Right hindlimb (tissue), 1 donor: ENCODE measurements at regions not wholly inside any gene's neighbourhood (a gene's known extent, or its start where the extent isn't known, plus 50 kb on each side); places are given as distances from the start of the nearest gene placed in this dataset.
"Not testable (repeated sequence)": the region's sequence is repeated elsewhere in the genome, so short reads cannot be mapped to it uniquely, and the experiment has no call there.

Experiments used
- DNase-seq: peaks from one replicate; pipeline ENCODE4 v3.0.0-alpha.2; 2018

DNA sequence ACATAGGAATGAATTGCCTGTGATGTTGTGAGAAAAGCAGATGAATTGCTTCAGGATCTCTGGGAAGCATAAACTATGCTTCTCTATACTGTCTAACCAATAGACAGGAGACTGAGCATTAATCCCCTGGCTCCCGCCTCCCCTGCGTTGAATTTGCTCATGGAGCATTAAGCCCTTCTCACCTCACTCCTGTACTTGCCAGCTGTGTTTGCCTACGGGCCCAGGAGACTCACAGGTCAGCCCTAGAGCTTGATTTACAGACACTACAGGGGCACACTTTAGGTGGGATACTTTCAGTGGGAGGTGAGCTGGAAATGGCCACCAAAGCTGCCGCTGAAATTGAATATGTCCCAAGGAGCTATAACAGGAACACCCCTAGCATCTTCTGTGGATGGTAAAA, 418.7 kb downstream of the CBLN4 start:
- DNase-seq, result no peak

DNA sequence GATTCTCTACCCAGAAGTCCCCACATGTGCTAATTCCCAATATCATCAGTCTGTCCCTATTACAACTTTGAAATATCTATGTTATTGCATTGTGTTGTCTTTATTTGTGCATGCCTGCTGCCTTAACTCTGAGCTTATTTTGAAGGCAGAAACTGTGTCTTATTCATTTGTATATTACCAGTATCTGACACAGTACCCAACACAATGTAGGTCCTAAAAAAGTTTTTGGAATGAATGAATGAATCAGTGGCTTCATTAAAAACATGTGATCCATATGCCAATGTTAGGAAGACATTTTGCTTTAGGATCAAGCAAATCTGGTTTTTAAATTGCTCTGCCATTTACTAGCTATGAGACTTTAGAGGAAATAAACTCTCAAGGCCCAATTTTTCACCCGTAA, 420.4 kb downstream of the CBLN4 start:
- DNase-seq, result no peak

DNA sequence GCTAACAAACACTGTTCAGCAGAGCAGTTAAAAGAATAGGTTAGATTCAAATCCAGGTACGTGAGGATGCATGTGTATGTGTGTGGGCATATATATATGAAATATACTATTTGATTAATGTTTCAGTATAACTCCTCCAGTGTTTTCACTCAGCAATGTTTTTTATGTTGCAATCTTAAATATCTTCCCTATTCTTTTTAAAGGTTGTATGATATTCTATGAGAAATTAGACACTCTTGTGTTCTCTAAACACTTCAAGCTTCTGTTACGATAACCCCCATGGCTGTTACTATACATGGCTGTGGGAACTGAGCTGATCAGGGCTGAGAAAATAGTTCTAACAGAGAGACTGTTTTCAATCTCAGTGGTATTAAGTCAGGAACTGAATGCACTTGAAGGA, 421.0 kb downstream of the CBLN4 start:
- no peak for DNase-seq

DNA sequence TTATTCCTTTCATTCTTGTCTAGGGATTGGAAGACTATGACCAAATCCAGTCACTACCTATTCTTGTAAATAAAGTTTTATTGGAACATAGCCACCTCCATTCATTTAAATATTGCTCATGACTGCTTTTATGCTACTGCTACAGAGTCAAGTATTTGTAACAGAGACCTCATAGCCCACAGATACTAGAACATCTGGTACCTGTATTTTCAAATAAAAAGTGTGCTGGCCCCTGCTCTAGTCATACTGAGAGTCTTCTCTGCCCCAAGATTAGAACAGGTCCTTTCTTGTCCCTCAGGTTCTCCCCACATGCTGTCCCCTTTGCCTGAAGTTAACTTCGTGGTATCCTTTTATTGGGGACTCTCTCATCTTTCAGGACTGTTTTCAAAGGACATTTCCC, 422.3 kb downstream of the CBLN4 start:
- no peak for DNase-seq

DNA sequence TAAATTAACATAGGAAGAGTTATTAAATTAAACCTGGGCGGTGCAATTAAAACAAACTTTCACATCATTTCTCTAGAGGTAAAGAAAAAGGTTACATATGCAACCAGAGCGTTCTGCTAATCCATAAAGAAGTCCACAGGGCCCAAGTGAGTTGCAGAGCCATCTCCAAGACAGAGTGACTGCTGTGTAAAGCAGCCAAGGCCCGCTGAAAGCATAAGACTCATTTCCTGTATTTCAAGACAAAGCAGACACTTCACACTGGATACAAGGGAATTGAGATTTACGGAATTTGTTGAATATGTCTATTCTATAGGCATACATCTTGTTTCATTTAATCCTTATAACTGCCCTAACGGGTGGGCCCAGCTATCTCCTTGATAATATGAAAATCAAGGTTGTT, 422.8 kb downstream of the CBLN4 start:
- no peak for DNase-seq

DNA sequence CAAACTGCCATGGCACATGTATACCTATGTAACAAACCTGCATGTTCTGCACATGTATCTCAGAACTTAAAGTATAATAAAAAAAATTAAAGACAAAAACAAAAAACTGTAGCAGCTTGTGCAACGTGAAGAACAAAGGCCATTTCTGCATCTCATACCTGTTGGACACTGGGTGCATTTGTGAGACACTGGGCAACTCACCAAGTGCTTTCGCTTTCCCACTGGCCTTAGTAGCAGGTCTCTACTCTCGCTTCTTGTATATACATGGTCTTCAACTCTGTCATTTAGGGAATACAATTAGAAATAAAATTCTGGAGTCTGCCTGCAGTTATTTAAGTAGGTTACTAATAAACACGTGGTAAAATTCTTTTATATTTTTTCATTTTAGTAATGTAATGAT, 423.8 kb downstream of the CBLN4 start:
- DNase-seq, result no peak

DNA sequence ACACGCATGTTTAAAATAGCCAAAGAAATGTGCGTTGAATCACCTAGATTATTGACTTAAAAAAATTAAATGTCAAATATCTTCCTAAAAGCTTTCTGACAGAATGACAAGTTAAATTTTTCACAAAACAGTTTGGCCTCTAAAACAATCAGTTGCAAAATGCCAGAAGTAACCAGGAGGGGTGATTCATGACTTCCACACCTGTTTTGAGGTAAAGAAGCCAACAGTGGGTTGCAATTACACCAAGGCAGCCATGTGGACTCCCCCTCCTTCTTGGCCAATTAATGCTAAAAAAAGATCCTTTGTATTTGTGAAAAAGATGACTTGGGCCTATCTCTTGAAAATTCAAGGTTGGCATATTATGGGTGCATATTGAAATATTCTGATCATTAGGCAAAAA, 424.8 kb downstream of the CBLN4 start:
- no peak for DNase-seq

DNA sequence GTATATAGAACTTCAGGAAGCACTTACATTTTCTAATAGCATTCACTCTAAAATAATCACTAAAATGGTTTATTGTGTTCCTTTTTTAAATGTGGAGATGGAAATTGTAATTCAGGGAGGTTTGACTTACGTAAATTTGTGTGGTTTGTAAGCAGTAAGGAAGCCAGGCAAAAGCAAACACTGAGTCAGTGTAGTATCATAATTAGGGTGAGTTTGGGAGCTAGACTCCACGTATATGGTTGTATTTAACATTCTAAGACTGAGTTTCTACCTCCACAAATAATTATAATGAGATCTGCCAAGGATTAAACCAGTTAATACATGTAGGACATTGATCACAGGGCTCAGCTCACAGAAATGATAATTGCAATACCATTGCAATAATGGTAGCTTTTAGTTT, 425.5 kb downstream of the CBLN4 start:
- DNase-seq, result no peak

DNA sequence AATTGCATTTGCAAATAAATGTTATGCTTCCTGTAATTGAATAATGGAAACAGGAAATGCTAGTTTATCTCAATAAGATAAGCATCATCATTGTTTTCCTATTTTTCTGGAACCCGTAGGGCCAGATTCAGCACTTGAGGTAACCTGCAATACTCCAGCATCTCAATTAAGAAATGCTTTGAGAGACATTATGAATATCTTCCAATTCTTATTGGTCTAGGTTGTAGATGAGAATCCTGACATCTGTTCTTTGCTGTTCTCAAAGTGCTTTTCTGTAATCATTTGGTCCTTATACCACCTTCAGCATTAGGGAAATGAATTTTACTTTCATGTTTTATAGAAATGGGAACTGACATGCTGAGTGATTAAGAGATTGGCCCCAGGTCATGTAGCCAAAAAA, 428.3 kb downstream of the CBLN4 start:
- DNase-seq, result no peak

DNA sequence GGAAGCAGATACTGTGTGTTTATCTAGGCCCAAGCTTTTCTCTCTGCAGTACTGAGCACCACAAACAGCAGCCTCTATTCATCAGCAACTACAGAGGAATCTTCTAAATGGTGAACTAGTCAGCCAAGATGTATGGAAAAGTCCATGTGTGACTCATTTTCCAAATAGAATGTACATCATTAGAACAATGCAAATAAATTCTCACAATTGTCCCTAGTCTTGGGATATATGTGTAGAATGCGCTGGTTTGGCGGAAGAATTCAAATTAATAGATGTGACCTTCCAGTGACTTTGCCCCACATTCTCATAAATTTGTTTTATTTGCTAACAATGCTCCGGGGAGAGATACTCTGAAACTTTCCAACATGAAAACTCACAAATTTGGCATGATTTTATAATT, 436.2 kb downstream of the CBLN4 start:
- DNase-seq, result no peak

DNA sequence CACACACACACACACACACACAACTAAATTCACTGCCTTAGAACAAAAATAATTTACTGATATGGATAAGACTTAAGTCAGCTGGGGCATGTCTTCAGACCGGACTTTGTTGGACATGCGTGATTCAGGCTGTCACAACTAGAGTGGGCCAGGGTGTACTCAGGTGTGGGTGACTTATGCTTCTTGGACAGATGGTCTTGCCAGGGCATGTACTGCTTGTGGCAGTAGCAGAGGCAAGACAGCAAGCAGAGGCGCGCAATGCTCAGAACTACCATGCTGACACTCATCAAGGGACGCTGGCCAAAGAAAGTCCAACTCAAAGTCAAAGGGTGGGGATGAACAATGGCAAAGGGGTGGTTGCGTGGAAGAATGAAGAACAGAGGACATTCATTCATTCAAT, 437.5 kb downstream of the CBLN4 start:
- DNase-seq, result no peak

DNA sequence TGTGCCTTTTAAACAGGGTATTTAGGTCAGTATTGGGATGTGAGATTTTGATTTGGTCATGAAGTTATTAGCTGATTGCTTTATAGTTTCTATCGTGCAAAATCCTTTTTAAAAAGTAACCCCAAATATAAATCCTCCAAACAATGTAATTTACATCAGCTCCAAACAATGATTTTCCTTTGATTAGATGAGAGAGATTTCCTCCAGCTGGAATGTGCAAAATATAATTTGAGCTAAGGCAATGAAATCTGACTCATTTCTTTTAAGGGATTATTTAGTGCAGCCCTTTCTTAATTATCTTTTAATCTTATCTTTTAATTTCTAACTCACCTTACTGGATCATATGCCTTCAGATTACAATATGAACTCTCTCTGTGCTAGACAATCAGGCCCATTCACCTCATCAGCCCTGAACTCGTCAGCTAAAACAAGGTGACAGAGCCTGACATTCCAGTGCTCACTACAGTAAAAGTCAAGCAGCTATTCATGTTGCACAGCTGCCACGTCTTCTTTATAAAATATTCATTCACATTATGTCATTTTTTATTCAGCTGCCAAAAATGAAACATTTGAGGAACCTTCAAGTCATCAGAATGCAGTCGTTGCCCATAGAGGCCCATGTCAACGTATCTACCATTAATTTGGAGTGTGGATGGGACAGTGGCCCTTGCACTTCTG, 440.1 kb downstream of the CBLN4 start:
- DNase-seq, result no peak

DNA sequence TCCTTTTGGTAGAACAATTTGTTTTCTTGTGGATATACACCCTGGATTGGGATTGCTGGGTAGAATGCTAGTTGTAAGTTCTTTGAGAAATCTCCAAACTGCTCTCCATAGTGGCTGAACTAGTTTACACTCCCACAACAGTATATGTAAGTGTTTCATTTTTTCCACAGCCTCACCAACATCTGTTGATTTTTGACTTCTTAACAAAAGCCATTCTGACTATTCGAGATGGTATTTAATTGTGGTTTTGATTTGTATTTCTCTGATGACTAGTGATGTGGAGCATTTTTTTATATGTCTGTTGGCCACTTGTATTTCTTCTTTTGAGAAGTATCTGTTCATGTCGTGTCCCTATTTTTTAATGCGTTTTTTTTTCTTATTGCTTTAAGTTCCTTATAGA, 444.1 kb downstream of the CBLN4 start:
- no peak for DNase-seq

DNA sequence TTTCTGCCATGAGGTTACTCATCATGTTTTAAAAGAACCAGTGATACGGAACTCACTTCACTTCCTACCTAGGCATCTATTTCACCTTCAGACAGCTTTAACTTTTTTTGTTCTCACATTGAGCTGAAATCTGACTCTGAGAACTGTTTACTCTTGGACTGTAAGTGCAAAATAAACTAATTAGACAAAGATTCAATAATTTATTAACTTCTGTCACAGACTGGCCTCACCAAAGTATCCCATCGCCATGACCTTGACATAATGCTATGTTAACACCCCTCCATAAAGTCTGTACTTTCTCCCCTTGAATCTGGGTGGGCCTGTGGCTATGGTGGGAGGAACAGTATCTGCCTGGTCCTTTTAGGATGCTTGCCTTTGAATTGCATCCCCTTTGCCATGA, 448.1 kb downstream of the CBLN4 start:
- no peak for DNase-seq

DNA sequence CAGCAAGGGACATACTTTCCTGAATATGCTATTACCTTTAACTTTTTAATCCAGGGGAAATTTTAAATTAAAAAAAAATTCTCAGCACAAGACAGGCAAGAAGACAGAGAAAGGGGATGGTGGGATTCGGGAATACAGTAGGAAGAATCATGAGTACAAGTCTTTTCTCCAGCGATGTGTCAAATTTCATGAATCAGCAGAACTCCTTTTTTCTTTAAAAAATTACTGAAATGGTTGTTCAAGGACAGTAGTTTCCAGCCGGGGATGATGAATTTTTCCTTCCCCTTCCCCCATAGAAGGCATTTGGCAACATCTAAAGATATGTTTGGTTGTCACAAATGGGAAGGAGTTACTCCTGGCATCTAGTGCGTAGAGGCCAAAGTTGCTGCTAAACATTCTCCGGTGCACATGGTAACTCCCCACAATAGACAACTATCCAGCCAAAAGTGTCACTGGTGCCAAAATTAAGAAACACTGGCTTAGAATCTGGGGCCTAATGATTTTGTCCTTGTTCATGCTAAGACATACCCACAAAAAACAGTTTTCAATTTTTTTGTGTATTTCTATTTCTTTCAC, 450.2 kb downstream of the CBLN4 start:
- no peak for DNase-seq

DNA sequence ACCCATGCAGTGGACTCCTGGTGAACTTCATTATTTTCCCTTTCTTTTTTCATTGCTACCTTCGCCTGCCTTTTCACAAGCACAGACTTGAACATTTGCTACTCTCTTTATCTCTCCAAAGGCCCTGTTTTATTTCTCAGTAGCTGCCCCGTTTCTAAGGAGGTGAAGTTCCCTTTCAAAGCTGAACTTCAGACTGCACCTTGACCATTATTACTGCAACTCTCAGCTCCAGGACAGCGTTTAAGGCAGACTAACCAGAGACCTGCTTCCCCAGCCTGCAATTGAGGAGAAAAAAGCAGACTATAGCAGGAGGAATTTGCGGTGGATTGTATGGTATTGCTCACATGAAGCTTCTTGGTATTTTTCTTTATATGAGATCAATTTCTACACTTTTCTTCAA, 460.7 kb downstream of the CBLN4 start:
- DNase-seq, result no peak

DNA sequence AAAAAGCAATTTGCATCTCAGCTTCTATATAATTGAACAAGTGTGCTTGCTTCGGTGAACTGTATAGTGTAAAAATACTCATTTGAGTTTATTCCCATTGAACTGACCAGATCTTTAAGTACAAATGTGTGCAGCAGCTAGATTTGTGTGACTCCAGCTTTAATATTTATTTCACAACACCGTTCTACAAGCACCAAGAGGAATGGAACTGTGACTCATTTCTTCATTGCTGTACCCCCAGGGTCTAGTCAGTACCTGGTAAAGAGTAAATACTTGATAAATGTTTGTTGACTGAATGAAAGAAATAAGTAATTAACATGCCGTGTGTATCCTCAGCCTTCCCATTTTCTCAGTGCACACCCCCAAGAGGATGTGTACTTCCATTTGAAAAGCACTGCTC, 464.8 kb downstream of the CBLN4 start:
- no peak for DNase-seq

DNA sequence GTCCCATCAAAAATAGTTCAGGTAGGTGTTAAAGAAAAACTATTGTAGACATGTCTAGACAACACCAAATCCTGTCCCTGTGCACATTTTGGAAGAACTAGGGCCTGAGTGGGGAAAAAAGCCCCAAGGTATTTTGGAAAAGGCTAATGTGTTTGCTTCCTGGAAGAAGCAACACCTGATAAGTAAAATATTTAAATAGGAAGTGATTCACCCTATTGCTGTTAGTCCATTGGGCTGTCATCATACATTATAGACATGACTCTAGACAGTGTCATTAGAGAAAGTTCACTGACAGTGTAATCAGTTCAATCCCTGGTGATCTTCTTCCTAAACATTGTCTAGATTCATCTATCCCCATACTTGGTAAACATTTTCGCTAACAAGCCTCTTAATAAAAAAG, 465.3 kb downstream of the CBLN4 start:
- DNase-seq, result no peak

DNA sequence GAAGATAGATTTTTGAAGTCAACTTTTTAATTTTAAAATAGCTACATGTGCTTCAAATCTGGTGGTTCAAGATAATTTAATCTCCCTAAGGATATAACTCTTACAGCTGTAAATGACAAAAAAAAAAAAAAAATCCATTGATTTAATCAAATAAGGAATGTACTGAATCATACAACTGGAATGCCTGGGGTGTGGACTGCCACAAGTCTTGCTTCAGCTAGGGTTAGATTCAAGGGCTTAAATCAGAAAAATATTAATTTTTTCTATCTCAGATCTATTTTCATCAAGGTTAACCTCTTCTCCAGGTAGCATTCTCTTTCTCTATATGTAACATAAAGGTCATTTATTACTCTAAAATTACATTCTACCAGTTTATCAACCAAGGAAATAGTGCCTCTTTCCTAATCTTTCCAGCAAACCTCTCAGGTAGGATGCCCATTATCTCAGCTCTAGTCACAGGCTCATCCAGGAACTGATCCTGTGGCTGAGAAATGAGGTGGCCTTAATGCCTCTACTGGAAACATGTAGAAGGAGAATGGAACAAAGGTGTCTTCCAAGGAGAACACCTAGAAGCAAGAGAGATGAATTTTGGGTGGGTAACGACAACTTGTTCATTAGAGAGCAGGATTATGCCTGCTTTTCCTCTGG, 466.9 kb downstream of the CBLN4 start:
- DNase-seq, result no peak

DNA sequence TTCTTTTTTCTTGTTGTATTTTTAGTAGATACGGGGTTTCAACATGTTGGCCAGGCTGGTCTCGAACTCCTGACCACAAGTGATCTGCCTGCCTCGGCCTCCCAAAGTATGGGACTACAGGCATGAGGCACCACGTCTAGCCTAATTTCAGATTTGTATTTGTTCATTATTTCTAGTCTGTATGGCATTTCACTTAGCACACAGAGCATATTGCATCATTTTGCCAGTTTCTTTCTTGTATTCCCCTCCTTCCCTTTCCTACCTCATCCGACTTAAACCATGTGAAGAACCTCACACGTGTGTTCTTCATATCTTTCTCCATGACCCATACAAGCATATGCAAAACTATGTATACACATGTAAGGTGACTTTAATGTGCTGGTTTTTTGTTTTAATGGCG, 470.0 kb downstream of the CBLN4 start:
- no peak for DNase-seq

DNA sequence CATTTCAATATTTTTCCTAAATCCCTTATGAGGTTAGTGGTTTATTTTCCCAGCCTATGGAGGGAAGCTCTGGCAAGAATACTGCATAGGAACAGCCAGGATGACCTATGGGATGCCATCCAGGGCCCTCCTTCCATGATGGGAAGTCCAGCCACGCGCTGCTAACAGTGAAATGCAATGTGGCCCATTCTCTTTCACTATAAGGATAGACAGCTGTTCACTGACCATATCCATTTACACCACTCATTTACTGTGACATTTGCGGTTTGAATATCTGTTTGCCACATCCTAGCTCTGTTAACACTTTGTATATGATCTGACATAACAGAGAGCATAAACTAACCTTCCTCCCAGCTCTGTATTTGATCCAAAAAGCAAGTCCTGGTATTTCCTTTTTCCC, 471.7 kb downstream of the CBLN4 start:
- no peak for DNase-seq

DNA sequence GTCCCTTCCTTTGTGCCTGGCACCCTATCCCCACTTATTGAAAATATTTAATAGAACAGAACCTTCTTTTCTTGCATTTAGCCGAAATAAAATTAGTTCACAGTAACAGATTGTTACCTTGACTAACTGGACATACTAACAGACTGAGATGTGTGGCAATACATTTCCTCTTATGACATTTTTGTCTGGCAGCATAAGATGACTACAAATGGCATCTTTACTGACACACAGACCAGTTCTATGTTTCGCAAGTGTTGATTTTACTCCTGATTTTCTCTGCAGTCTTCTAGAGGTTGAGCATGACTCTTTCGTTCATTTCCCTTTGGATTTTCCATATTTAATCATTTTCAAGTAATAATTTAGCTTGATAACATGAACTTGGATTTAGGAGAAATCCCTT, 474.6 kb downstream of the CBLN4 start:
- no peak for DNase-seq

DNA sequence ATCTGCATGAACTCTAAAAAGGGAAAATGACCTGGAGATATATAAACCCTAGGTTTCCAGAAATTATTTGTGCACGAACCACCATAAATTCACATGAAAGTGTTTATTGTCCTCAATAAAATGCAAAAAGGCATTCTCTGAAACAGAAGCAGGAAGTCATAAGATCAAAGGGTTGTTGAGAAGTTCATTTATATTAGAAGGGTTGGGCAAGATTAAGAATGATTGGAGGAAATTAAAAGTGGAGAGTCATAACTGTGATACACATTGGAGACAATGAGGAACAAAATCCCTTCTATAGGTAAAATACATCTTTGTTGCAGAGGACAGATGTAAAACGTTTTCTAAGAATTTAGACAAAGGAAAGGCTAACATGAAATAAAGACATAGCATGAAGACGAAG, 476.8 kb downstream of the CBLN4 start:
- DNase-seq, result no peak

DNA sequence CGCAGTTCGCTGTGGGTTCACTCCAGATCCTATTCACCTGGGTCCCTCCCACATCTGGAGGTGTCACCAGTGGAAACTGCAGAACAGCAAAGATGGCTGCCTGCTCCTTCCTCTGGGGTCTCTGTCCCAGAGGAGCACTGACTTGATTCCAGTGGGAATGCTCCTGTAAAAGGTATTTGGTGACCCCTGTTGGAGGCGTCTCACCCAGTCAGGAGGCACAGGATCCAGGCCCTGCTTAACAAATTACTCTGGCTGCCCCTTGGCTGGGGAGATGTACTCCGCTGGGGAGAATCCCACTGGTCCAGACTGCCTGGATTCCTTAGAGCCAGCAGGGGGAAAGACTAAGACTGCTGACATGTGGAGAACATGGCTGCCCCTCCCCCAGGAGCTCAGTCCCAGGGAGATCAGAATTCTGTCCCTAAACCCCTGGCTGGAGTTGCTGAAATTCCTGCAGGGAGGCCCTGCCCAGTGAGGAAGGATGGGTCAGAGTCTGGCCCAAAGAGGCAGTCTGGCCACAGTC, 483.0 kb downstream of the CBLN4 start:
- DNase-seq, result no peak

DNA sequence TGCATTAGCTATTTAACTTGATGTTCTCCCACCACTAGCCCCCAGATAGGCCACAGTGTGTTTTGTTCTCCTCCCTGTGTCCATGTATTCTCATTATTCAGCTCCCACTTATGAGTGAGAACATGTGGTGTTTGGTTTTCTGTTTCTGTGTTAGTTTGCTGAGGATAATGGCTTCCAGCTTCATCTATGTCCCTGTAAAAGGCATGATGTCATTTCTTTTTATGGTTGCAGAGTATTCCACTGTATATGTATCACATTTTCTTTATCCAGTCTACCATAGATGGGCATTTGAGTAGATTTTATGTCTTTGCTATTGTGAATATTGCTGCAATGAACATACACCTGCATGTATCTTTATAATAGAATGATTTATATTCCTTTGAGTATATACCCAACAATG, 487.7 kb downstream of the CBLN4 start:
- not testable (repeated sequence) for DNase-seq
